Pancreas (tissue), 10 donors: ENCODE measurements at regions not wholly inside any gene's neighbourhood (a gene's known extent, or its start where the extent isn't known, plus 50 kb on each side); places are given as distances from the start of the nearest gene placed in this dataset.

Experiments
- ATAC-seq, 4 donors: fragments of 200-7000 bp; cut with Tn5 transposase; one replicate each; pipeline versions ENCODE4 v1.8.0 to v1.9.1; 2020; ENCODE audit warnings: mild to moderate bottlenecking in 4 of 4, moderate library complexity in 4 of 4
- DNase-seq, 6 donors: peaks; one replicate each; pipeline ENCODE4 v3.0.0-alpha.2; 2020
- FAIRE-seq: peaks from 2 replicates; lab custom pipeline; 2012; peaks lifted over from hg19 to GRCh38; lab: Jason Lieb, UNC
- H3K27ac ChIP-seq, 4 donors: fragments of 200-600 bp; sonication (generic); 1 replicate in 3 of 4; 2 replicates in 1 of 4; pipeline versions ENCODE4 v1.5.0 to v1.8.0; 2020
- H3K27me3 ChIP-seq, 4 donors: fragments of 200-600 bp; one replicate each; pipeline ENCODE4 v1.8.0; 2021
- H3K36me3 ChIP-seq, 3 donors: fragments of 200-600 bp; sonication (generic) in 1 of 3; one replicate each; pipeline versions ENCODE4 v1.5.0 to v1.8.0; 2020 to 2021
- H3K4me1 ChIP-seq, 3 donors: fragments of 200-600 bp; one replicate each; pipeline ENCODE4 v1.8.0; 2021
- H3K4me3 ChIP-seq, 4 donors: fragments of 200-600 bp; sonication (generic) in 2 of 4; one replicate each; pipeline versions ENCODE4 v1.5.0 to v1.8.0; 2020 to 2021
- H3K9me3 ChIP-seq, 4 donors: fragments of 200-600 bp; one replicate each; pipeline ENCODE4 v1.8.0; 2021
- WGBS, 2 donors: extraction: QIAGEN DNeasy Blood & Tissue Kit; methylation state at CpG; one replicate each; pipeline ENCODE4 v1.1.7; 2013; 5-methylcytosine and 5-hydroxymethylcytosine counted together
- intact Hi-C, 3 donors: fragments of 100-400 bp; cut with DNase I; formaldehyde crosslinking; loops; one replicate each; pipeline versions ENCODE4 v1.11.1 to v1.14.2; 2022
- TF ChIP-seq, protein P1 (sequence below), 4 donors: fragments of 200-600 bp; sonication (generic) in 3 of 4; IDR thresholded peaks; one replicate each; pipeline versions ENCODE4 v1.5.0 to v1.8.0; 2021; ENCODE audit warnings: antibody characterized with exemption in 4 of 4
- donor health status: healthy with polysubstance abuse.
- donor health status: DM: no; HTN: no; CAD: no; lungs with moderate emphysema.
- donor health status: DM: no; HTN: no; CAD: no.
- donor health status: control.
- donor health status: control.
- donor health status: Bipolar disorder and iron deficiency.
- donor health status: DM: yes; HTN: yes; CAD: no.
- donor health status: DM: no; HTN: no; CAD: no.
- donor health status: DM: no; HTN: no; CAD: no.
- donor health status: DM: yes; HTN: yes; CAD: no.

- no peak overlapping the region for H3K27ac ChIP-seq
- no peak overlapping the region for H3K4me3 ChIP-seq
- H3K9me3 ChIP-seq = no peaks in the 10 kb centered on the region
- TF ChIP-seq, protein P1, sequence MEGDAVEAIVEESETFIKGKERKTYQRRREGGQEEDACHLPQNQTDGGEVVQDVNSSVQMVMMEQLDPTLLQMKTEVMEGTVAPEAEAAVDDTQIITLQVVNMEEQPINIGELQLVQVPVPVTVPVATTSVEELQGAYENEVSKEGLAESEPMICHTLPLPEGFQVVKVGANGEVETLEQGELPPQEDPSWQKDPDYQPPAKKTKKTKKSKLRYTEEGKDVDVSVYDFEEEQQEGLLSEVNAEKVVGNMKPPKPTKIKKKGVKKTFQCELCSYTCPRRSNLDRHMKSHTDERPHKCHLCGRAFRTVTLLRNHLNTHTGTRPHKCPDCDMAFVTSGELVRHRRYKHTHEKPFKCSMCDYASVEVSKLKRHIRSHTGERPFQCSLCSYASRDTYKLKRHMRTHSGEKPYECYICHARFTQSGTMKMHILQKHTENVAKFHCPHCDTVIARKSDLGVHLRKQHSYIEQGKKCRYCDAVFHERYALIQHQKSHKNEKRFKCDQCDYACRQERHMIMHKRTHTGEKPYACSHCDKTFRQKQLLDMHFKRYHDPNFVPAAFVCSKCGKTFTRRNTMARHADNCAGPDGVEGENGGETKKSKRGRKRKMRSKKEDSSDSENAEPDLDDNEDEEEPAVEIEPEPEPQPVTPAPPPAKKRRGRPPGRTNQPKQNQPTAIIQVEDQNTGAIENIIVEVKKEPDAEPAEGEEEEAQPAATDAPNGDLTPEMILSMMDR (IDR thresholded peaks at IDR 0.05) = no peak
- intact Hi-C loops = no loop called here
- H3K4me1 ChIP-seq = no peaks in the 10 kb centered on the region
- no peak for ATAC-seq
- DNase-seq = no peak
- H3K27me3 ChIP-seq = no peaks in the 10 kb centered on the region
- 91 to 92% methylated on average over 3 of the region's 3 CpGs for WGBS, 2 donors
- no peak for FAIRE-seq
- H3K36me3 ChIP-seq = no peaks in the 10 kb centered on the region
Observed at GRCh38 chr3:18066899-18067582, 324.6 kb upstream of the TBC1D5 start.

GRCh38 chr3:18064586-18064985, 322.2 kb upstream of the TBC1D5 start:
- no peak for ATAC-seq
- H3K9me3 ChIP-seq = no peaks in the 10 kb centered on the region
- no peaks in the 10 kb centered on the region for H3K36me3 ChIP-seq
- TF ChIP-seq, protein P1 (IDR thresholded peaks at IDR 0.05) = no peak
- H3K4me3 ChIP-seq = no peak overlapping the region
- H3K4me1 ChIP-seq = no peaks in the 10 kb centered on the region
- H3K27ac ChIP-seq = no peak overlapping the region
- FAIRE-seq = no peak
- no peak for DNase-seq
- no peaks in the 10 kb centered on the region for H3K27me3 ChIP-seq
- intact Hi-C loops = no loop called here
- 83 to 94% methylated on average over 1 of the region's 1 CpG for WGBS, 2 donors

GRCh38 chr3:18062657-18063025, 320.2 kb upstream of the TBC1D5 start:
- no peak for ATAC-seq
- peaks cover 0 to 6% (median 5%) of the 10 kb centered on the region in 3 donors for H3K4me1 ChIP-seq
- no peak overlapping the region for H3K4me3 ChIP-seq
- 92 to 94% methylated on average over 3 of the region's 3 CpGs for WGBS, 2 donors
- H3K27ac ChIP-seq = no peak overlapping the region
- DNase-seq = no peak
- no peaks in the 10 kb centered on the region for H3K36me3 ChIP-seq
- H3K27me3 ChIP-seq = no peaks in the 10 kb centered on the region
- FAIRE-seq = no peak
- TF ChIP-seq, protein P1 (IDR thresholded peaks at IDR 0.05) = no peak
- no peaks in the 10 kb centered on the region for H3K9me3 ChIP-seq
- intact Hi-C loops = no loop called here

GRCh38 chr3:18061737-18062656, 319.6 kb upstream of the TBC1D5 start:
- Histone ChIP-seq H3K4me1 (peaks cover 0 to 6% (median 5%) of the 10 kb centered on the region in 3 donors), H3K9me3 (no peaks in the 10 kb centered on the region), H3K4me3 (no peak overlapping the region), H3K27me3 (no peaks in the 10 kb centered on the region), H3K36me3 (no peaks in the 10 kb centered on the region), H3K27ac (no peak overlapping the region)
- ATAC-seq (no peak), FAIRE-seq (no peak), DNase-seq (no peak)
- intact Hi-C loops = no loop called here
- TF ChIP-seq, protein P1 (IDR thresholded peaks at IDR 0.05) = no peak
- WGBS, 2 donors = 92 to 97% methylated on average over 1 of the region's 1 CpG
